ENCODE measurements at regions not wholly inside any gene's neighbourhood (a gene's known extent, or its start where the extent isn't known, plus 50 kb on each side); places are given as distances from the start of the nearest gene placed in this dataset.

DNA sequence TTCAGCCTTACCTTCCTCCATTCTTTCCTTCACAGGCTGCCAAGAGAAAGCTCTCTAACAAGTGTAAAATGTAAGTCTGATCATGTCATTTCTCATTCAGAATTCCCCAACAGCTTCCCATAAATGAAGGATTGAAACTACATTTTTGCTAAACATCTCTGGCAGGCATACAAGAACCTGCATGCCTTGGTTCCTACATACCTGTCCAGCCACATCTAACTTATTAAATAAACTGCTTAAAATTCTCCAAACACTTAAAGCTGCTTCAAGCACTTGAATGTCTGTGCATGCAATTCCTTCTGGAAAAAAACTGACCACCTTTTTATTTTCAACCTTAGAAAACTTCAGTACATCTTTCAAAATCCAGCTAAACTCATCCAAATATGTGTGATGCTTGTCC, 84.4 kb upstream of the DCN start:
- TF ChIP-seq, protein P1, sequence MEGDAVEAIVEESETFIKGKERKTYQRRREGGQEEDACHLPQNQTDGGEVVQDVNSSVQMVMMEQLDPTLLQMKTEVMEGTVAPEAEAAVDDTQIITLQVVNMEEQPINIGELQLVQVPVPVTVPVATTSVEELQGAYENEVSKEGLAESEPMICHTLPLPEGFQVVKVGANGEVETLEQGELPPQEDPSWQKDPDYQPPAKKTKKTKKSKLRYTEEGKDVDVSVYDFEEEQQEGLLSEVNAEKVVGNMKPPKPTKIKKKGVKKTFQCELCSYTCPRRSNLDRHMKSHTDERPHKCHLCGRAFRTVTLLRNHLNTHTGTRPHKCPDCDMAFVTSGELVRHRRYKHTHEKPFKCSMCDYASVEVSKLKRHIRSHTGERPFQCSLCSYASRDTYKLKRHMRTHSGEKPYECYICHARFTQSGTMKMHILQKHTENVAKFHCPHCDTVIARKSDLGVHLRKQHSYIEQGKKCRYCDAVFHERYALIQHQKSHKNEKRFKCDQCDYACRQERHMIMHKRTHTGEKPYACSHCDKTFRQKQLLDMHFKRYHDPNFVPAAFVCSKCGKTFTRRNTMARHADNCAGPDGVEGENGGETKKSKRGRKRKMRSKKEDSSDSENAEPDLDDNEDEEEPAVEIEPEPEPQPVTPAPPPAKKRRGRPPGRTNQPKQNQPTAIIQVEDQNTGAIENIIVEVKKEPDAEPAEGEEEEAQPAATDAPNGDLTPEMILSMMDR (IDR thresholded peaks at IDR 0.05), result no peak
- TF ChIP-seq POLR2A (IDR thresholded peaks at IDR 0.05), result no peak

All from right lobe of liver (tissue), 4 donors.